NCI-H2107 treated with DMSO at 0.1 percent for 48 hours (cell line): ENCODE measurements at regions not wholly inside any gene's neighbourhood (a gene's known extent, or its start where the extent isn't known, plus 50 kb on each side); places are given as distances from the start of the nearest gene placed in this dataset.
"Not testable (repeated sequence)": the region's sequence is repeated elsewhere in the genome, so short reads cannot be mapped to it uniquely, and the experiment has no call there.

Experiments
- DNase-seq: peaks from one replicate; lab custom pipeline; 2025; ENCODE audit not compliant: unreplicated experiment; lab: John Stamatoyannopoulos, UW

- DNase-seq = peak; percentile 11
Observed at GRCh38 chr12:3419558-3419957, 71.4 kb upstream of the PRMT8 start.

- DNase-seq = no peak
Observed at GRCh38 chr12:3420693-3421092, 70.3 kb upstream of the PRMT8 start.

- DNase-seq = peak; percentile 30
Observed at GRCh38 chr12:3421191-3421978, 69.6 kb upstream of the PRMT8 start.

GRCh38 chr12:3424796-3425195 lies 66.2 kb upstream of the PRMT8 start:
- DNase-seq = not testable (repeated sequence)

- DNase-seq = no peak
Observed at GRCh38 chr12:3427956-3428355, 63.0 kb upstream of the PRMT8 start.

GRCh38 chr12:3428631-3429030 lies 62.4 kb upstream of the PRMT8 start:
- no peak for DNase-seq

- DNase-seq = not testable (repeated sequence)
Observed at GRCh38 chr12:3429523-3429922, 61.5 kb upstream of the PRMT8 start.

GRCh38 chr12:3431686-3432085 lies 59.3 kb upstream of the PRMT8 start:
- DNase-seq = no peak

GRCh38 chr12:3432176-3432742 lies 58.7 kb upstream of the PRMT8 start:
- DNase-seq = no peak

GRCh38 chr12:3432868-3433267 lies 58.1 kb upstream of the PRMT8 start:
- no peak for DNase-seq

GRCh38 chr12:3436461-3437065 lies 54.4 kb upstream of the PRMT8 start:
- no peak for DNase-seq

GRCh38 chr12:3437986-3438385 lies 53.0 kb upstream of the PRMT8 start:
- DNase-seq = no peak

GRCh38 chr12:3438401-3438800 lies 52.6 kb upstream of the PRMT8 start:
- DNase-seq = no peak
